Liver (tissue), 3 donors: ENCODE measurements at regions not wholly inside any gene's neighbourhood (a gene's known extent, or its start where the extent isn't known, plus 50 kb on each side); places are given as distances from the start of the nearest gene placed in this dataset.

ENCODE experiments used
- HNF4G ChIP-seq: IDR thresholded peaks from 2 replicates; pipeline ENCODE4 v1.6.1; 2016; ENCODE audit warnings: antibody characterized with exemption
- SP1 ChIP-seq: IDR thresholded peaks from 2 replicates; pipeline ENCODE4 v1.6.1; 2018; ENCODE audit warnings: antibody characterized with exemption, mild to moderate bottlenecking
- TF ChIP-seq, protein P1 (sequence below): fragments of 150-350 bp; IDR thresholded peaks from 2 replicates; pipeline ENCODE4 v1.5.1; 2017; ENCODE audit warnings: improper control_type of control experiment, low read depth, low read length; ENCODE audit not compliant: missing input control
- TF ChIP-seq, protein P2 (sequence below): IDR thresholded peaks from 2 replicates; pipeline ENCODE4 v1.6.1; 2016; ENCODE audit warnings: antibody characterized with exemption, mild to moderate bottlenecking
- donor health status: healthy.
- donor health status: healthy.

DNA sequence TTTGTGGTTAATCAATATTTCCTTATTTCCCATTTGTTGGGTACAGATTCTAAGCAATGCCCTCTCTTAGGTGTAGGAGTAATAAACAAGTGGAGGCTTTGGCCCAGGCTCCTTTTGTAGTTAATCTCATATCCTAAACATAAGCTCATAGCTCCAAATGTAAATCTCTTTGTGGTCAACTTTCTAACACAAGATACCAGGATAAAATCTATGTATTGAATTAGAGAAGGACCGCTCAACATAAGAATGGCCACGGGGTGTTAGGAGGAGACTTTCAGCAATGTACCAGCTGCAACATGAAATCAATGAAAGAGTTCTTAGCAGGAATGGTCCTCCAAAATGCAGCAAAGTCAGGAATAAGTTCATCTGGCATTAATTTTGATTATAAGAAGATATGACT is 334.5 kb upstream of the ITGA1 start:
- TF ChIP-seq HNF4G (no peak), SP1 (no peak)
- TF ChIP-seq, protein P1, sequence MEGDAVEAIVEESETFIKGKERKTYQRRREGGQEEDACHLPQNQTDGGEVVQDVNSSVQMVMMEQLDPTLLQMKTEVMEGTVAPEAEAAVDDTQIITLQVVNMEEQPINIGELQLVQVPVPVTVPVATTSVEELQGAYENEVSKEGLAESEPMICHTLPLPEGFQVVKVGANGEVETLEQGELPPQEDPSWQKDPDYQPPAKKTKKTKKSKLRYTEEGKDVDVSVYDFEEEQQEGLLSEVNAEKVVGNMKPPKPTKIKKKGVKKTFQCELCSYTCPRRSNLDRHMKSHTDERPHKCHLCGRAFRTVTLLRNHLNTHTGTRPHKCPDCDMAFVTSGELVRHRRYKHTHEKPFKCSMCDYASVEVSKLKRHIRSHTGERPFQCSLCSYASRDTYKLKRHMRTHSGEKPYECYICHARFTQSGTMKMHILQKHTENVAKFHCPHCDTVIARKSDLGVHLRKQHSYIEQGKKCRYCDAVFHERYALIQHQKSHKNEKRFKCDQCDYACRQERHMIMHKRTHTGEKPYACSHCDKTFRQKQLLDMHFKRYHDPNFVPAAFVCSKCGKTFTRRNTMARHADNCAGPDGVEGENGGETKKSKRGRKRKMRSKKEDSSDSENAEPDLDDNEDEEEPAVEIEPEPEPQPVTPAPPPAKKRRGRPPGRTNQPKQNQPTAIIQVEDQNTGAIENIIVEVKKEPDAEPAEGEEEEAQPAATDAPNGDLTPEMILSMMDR, result no peak
- TF ChIP-seq, protein P2, sequence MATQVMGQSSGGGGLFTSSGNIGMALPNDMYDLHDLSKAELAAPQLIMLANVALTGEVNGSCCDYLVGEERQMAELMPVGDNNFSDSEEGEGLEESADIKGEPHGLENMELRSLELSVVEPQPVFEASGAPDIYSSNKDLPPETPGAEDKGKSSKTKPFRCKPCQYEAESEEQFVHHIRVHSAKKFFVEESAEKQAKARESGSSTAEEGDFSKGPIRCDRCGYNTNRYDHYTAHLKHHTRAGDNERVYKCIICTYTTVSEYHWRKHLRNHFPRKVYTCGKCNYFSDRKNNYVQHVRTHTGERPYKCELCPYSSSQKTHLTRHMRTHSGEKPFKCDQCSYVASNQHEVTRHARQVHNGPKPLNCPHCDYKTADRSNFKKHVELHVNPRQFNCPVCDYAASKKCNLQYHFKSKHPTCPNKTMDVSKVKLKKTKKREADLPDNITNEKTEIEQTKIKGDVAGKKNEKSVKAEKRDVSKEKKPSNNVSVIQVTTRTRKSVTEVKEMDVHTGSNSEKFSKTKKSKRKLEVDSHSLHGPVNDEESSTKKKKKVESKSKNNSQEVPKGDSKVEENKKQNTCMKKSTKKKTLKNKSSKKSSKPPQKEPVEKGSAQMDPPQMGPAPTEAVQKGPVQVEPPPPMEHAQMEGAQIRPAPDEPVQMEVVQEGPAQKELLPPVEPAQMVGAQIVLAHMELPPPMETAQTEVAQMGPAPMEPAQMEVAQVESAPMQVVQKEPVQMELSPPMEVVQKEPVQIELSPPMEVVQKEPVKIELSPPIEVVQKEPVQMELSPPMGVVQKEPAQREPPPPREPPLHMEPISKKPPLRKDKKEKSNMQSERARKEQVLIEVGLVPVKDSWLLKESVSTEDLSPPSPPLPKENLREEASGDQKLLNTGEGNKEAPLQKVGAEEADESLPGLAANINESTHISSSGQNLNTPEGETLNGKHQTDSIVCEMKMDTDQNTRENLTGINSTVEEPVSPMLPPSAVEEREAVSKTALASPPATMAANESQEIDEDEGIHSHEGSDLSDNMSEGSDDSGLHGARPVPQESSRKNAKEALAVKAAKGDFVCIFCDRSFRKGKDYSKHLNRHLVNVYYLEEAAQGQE, result no peak
